Omental fat pad (tissue), 3 donors: ENCODE measurements at regions not wholly inside any gene's neighbourhood (a gene's known extent, or its start where the extent isn't known, plus 50 kb on each side); places are given as distances from the start of the nearest gene placed in this dataset.

Source experiments
- ATAC-seq: fragments of 150-250 bp; one replicate; pipeline ENCODE4 v1.9.1; 2016; ENCODE audit warnings: mild to moderate bottlenecking, moderate library complexity; ENCODE audit not compliant: low FRiP score
- DNase-seq: peaks from one replicate; pipeline ENCODE4 v3.0.0-alpha.2; 2019; ENCODE audit warnings: low spot score
- CTCF ChIP-seq, 3 donors: fragments of 450-650 bp; IDR thresholded peaks; one replicate each; pipeline ENCODE4 v1.5.1; 2016 to 2017; ENCODE audit warnings: antibody characterized with exemption in 3 of 3, mild to moderate bottlenecking in 3 of 3, moderate library complexity in 2 of 3

- ATAC-seq (no peak), DNase-seq (no peak)
- TF ChIP-seq CTCF (IDR thresholded peaks at IDR 0.05): no peak
Observed at GRCh38 chr1:80417671-80418070, 1383.1 kb upstream of the ADGRL2 start.

DNA sequence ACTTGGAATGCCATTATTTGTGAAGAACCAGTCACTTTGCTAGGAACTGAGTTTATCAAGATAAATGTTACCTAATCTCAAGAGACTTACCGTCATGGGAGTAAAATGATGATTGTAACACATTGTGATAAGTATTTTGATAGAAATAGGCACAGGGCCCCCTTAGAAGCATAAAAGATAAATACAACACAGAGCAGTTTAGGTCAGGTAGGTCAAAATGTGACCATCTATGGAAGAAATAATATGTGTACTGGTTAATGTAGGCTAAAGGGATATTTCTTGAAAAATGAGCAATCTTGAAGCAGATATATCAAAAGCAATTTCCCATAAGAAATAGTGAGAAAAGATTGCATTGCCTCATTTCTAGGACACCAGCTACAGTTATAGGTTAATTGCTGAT lies 1386.8 kb upstream of the ADGRL2 start:
- no peak for ATAC-seq
- TF ChIP-seq CTCF (IDR thresholded peaks at IDR 0.05): no peak
- no peak for DNase-seq

GRCh38 chr1:80410233-80410632 lies 1390.5 kb upstream of the ADGRL2 start:
- TF ChIP-seq CTCF (IDR thresholded peaks at IDR 0.05): no peak
- DNase-seq (no peak), ATAC-seq (no peak)

DNA sequence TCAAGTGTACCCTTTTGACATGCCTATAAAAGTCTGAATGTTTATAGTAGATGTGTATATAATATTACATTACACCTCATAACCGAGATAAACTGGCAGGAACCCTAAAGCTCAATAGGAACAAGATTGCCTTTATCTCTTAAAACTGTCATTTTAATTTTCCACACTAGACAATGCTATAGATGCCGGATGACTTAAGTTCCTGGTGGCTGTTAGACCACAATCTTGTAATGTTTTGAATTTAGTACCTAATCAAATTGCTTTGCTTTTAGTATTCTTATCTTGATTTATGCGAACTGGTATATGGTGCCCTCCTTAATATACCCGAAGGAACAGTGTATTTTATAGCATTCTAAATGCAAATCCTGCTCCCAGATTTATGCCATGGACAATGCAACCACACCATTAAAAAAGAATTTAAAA lies 1397.0 kb upstream of the ADGRL4 start:
- no peak for TF ChIP-seq CTCF (IDR thresholded peaks at IDR 0.05)
- ATAC-seq (no peak), DNase-seq (no peak)

DNA sequence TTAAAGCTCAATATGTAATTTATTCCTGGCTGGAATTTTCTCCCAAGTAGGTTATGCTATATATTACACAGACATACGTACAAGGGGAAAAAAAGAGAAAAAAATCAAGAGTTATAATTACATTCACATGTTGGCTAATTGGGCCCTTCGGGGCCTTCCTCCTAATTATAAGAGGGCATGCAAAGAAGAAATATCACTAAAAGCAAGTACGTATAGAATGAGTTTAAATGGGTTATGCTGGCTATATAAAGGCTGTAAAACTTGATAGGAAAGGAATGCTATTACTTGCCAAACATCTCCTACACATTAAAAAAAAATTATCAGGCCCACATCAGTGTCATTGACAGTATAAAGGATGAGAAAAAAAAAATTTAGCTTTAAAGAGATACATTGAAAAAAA lies 1396.1 kb upstream of the ADGRL4 start:
- TF ChIP-seq CTCF (IDR thresholded peaks at IDR 0.05): no peak

DNA sequence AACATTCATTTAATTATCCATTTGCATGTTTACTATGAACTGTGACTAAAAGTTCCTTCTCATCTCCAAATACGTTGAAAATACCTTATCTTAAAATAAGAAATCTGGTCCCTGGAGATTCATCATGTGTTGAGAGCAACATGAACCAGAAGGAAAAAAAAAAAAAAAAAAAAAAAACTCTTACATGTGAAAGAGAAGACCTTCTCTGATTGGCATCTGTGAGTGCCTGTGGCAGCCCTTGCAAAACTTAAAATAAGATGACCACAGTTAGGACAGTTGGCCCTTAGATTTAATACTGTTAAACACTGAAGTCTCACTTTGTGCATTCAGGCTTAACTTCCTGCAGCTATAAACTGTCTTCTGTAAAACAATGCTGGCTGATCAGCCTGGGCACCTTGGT lies 1395.2 kb upstream of the ADGRL4 start:
- ATAC-seq (no peak), DNase-seq (no peak)
- no peak for TF ChIP-seq CTCF (IDR thresholded peaks at IDR 0.05)

More for the DNA sequence above, 1396.1 kb upstream of the ADGRL4 start:
- no peak for ATAC-seq
- DNase-seq: no peak

DNA sequence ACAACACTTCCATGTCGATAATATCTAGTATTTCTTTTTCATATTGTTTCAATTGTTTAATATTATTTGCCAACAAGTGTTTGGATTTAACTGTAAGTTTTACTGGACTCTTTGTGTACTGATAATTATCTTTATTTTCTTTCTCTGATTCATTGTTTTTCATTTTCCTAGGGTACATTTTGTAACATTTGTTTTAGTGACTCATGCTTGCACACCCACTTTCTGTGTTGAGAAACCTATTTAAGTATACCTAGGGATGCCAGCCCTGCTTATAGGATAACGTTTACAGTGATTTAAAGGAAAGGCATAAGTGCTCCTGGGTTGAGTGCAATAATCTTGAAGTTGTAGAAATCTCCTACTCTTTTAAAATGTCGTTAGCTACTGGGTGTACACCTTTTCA lies 1386.0 kb upstream of the ADGRL4 start:
- DNase-seq (no peak), ATAC-seq (no peak)
- TF ChIP-seq CTCF (IDR thresholded peaks at IDR 0.05): no peak
